A673 (cell line): ENCODE measurements at regions not wholly inside any gene's neighbourhood (a gene's known extent, or its start where the extent isn't known, plus 50 kb on each side); places are given as distances from the start of the nearest gene placed in this dataset.

Source experiments
- BruUV-seq: library from RNA; stranded (reverse); fragments of 400-500 nt; replicated peaks from 2 replicates; lab custom pipeline; 2021; lab: Mats Ljungman, UMichigan
- CTCF ChIA-PET: fragments of 300-600 bp; sonication (Branson Sonifier 250); formaldehyde crosslinking; loops from one replicate; lab custom pipeline; 2022; ENCODE audit warnings: antibody characterized with exemption; lab: Charles Lee
- POLR2A ChIA-PET: fragments of 300-600 bp; sonication (Branson Sonifier 250); formaldehyde crosslinking; loops from one replicate; lab custom pipeline; 2022; ENCODE audit warnings: antibody characterized with exemption; ENCODE audit not compliant: low non-redundant PET; lab: Charles Lee
- DNase-seq: peaks from one replicate; pipeline ENCODE4 v3.0.0-alpha.2; 2015; ENCODE audit warnings: low spot score
- H3K27ac ChIP-seq: fragments of 200-600 bp; sonication (generic); 2 replicates; pipeline ENCODE4 v1.5.1; 2016; ENCODE audit warnings: mixed run types, low read depth, mild to moderate bottlenecking, mixed read lengths, antibody characterized with exemption, low read length; ENCODE audit not compliant: poor library complexity, severe bottlenecking
- H3K27me3 ChIP-seq: fragments of 200-600 bp; sonication (generic); replicated peaks from 2 replicates; pipeline ENCODE4 v1.6.1; 2017; ENCODE audit warnings: mixed run types, low read depth, mild to moderate bottlenecking, mixed read lengths, antibody characterized with exemption, low read length; ENCODE audit not compliant: insufficient read depth, poor library complexity
- H3K36me3 ChIP-seq: fragments of 200-600 bp; sonication (generic); 2 replicates; pipeline ENCODE4 v1.6.1; 2016; ENCODE audit warnings: mixed run types, mild to moderate bottlenecking, mixed read lengths, antibody characterized with exemption, low read length; ENCODE audit not compliant: insufficient read depth, poor library complexity, severe bottlenecking
- H3K4me1 ChIP-seq: fragments of 200-600 bp; sonication (generic); 2 replicates; pipeline ENCODE4 v1.6.1; 2017; ENCODE audit warnings: mixed run types, mild to moderate bottlenecking, mixed read lengths, antibody characterized with exemption, low read length; ENCODE audit not compliant: insufficient read depth, poor library complexity, severe bottlenecking
- H3K4me3 ChIP-seq: fragments of 200-600 bp; sonication (generic); 2 replicates; pipeline ENCODE4 v1.5.1; 2016; ENCODE audit warnings: low read depth, mixed run types, mild to moderate bottlenecking, mixed read lengths, low read length; ENCODE audit not compliant: poor library complexity, severe bottlenecking
- H3K9me3 ChIP-seq: fragments of 200-600 bp; sonication (generic); 2 replicates; pipeline ENCODE4 v1.6.1; 2016; ENCODE audit warnings: mixed run types, low read depth, mild to moderate bottlenecking, mixed read lengths, antibody characterized with exemption, low read length; ENCODE audit not compliant: poor library complexity, severe bottlenecking
- EZH2 ChIP-seq: fragments of 200-600 bp; sonication (generic); IDR thresholded peaks from 2 replicates; pipeline ENCODE4 v1.6.1; 2017; ENCODE audit warnings: borderline replicate concordance, low read depth, mild to moderate bottlenecking, mixed read lengths, antibody characterized with exemption, low read length; ENCODE audit not compliant: poor library complexity, severe bottlenecking
- intact Hi-C: fragments of 100-400 bp; cut with micrococcal nuclease; formaldehyde crosslinking; loops from one replicate; pipeline ENCODE4 v1.10.0; 2022; ENCODE audit not compliant: unreplicated experiment
- TF ChIP-seq, protein P1 (sequence below): fragments of 300-800, 200-600 bp; sonication (generic); conservative IDR thresholded peaks from 2 replicates; pipeline ENCODE4 v1.5.1; 2017; ENCODE audit warnings: low read depth, mild to moderate bottlenecking, antibody characterized with exemption, low read length, moderate library complexity, mixed read lengths

DNA sequence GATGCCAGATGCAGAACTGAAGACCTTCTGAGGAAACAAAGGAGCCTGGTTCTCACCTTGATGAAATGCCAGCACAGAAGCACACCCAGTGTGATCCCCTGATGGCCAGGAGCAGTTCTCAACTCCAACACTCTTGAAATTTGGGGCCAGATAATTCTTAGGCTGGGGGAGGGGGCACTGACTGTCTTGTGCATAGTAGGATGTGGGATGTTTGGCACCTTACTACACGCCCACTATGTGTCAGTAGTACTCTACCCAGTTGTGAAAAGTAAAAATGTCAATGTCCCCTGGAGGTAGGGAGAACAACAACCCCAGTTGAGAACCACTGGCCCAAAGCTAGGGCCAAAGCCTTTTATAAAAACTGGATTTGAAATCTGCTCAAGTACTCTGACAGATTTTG lies 398.3 kb upstream of the ARID1B start:
- H3K4me3 ChIP-seq = no peak overlapping the region
- TF ChIP-seq, protein P1, sequence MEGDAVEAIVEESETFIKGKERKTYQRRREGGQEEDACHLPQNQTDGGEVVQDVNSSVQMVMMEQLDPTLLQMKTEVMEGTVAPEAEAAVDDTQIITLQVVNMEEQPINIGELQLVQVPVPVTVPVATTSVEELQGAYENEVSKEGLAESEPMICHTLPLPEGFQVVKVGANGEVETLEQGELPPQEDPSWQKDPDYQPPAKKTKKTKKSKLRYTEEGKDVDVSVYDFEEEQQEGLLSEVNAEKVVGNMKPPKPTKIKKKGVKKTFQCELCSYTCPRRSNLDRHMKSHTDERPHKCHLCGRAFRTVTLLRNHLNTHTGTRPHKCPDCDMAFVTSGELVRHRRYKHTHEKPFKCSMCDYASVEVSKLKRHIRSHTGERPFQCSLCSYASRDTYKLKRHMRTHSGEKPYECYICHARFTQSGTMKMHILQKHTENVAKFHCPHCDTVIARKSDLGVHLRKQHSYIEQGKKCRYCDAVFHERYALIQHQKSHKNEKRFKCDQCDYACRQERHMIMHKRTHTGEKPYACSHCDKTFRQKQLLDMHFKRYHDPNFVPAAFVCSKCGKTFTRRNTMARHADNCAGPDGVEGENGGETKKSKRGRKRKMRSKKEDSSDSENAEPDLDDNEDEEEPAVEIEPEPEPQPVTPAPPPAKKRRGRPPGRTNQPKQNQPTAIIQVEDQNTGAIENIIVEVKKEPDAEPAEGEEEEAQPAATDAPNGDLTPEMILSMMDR = no peak
- TF ChIP-seq EZH2 = no peak
- H3K36me3 ChIP-seq = no peaks in the 10 kb centered on the region
- ChIA-PET POLR2A (no interaction called here), CTCF (no interaction called here)
- no peaks in the 10 kb centered on the region for H3K27me3 ChIP-seq
- no peak for DNase-seq
- BruUV-seq = no TSS peak
- intact Hi-C loops = no loop called here
- peaks cover 6% of the 10 kb centered on the region for H3K4me1 ChIP-seq
- H3K9me3 ChIP-seq = no peaks in the 10 kb centered on the region
- no peak overlapping the region for H3K27ac ChIP-seq

DNA sequence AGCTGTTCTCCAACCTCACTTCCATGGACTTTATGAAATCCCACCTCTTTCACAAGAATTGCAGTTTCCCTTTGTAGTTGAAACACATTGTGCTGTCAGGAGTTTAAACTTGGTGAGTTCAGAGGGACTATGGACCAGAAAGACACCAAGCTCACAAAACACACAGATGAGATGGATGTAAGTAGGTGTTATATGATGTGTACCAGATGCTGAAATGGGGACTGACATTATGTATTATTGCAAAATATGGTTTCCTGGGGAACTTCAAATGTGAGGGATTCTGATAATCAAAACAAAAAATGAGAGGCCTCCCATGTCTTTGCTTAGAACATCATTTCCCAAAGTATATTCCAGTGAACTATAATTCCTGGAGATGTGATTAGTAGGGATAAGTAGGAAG lies 401.1 kb upstream of the ARID1B start:
- BruUV-seq = no TSS peak
- Histone ChIP-seq H3K4me1 (peaks cover 6% of the 10 kb centered on the region), H3K9me3 (no peaks in the 10 kb centered on the region), H3K36me3 (no peaks in the 10 kb centered on the region), H3K27ac (no peak overlapping the region), H3K27me3 (no peaks in the 10 kb centered on the region), H3K4me3 (no peak overlapping the region)
- intact Hi-C loops = no loop called here
- no peak for TF ChIP-seq EZH2
- TF ChIP-seq, protein P1 = no peak
- DNase-seq = no peak
- POLR2A ChIA-PET = no interaction called here
- CTCF ChIA-PET = no interaction called here

DNA sequence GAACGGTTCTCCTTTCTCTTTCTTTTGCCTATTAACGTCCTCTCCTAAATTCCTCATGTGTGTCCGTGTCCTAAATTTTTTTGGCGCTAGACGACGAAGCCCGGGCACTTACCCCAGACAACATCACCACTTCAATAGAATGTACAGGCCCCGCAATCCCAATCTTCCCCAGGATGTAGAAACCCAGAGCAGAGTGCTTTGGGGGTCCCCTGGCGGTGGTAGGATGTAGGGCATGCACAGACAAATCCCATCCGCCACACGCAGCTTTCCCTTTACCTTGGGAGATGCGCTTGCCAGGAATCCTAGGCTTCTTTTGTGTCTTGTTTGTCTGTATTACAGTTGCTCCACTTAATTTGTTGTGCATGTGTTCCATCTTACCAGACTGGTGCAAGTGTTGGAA lies 417.3 kb upstream of the ARID1B start:
- no peak overlapping the region for H3K27ac ChIP-seq
- H3K27me3 ChIP-seq = no peaks in the 10 kb centered on the region
- H3K9me3 ChIP-seq = no peaks in the 10 kb centered on the region
- no peaks in the 10 kb centered on the region for H3K4me1 ChIP-seq
- intact Hi-C loops = no loop called here
- BruUV-seq = no TSS peak
- H3K36me3 ChIP-seq = no peaks in the 10 kb centered on the region
- DNase-seq = no peak
- no peak overlapping the region for H3K4me3 ChIP-seq
- ChIA-PET CTCF (no interaction called here), POLR2A (no interaction called here)
- TF ChIP-seq, protein P1 = 0 out of 2 replicates have a peak, but pooled peaks have one; percentile 13
- no peak for TF ChIP-seq EZH2
